Thoracic aorta (tissue), 2 donors: ENCODE measurements at regions not wholly inside any gene's neighbourhood (a gene's known extent, or its start where the extent isn't known, plus 50 kb on each side); places are given as distances from the start of the nearest gene placed in this dataset.

Experiments used
- ATAC-seq: fragments of 150-250 bp; one replicate; pipeline ENCODE4 v1.8.0; 2017; ENCODE audit warnings: low read depth; ENCODE audit not compliant: insufficient number of reproducible peaks, low FRiP score
- DNase-seq: peaks from one replicate; pipeline ENCODE4 v3.0.0-alpha.2; 2020; ENCODE audit warnings: low spot score
- H3K27ac ChIP-seq, 2 donors: fragments of 200-600 bp; sonication (generic); 1 replicate in 1 of 2; 2 replicates in 1 of 2; pipeline ENCODE4 v1.5.1; 2016; ENCODE audit warnings: mild to moderate bottlenecking in 2 of 2, moderate library complexity in 2 of 2
- H3K27me3 ChIP-seq: fragments of 200-600 bp; sonication (generic); replicated peaks from 2 replicates; pipeline ENCODE4 v1.6.0; 2016; ENCODE audit warnings: mild to moderate bottlenecking; ENCODE audit not compliant: insufficient read depth
- H3K36me3 ChIP-seq: fragments of 200-600 bp; sonication (generic); one replicate; pipeline ENCODE4 v1.5.1; 2016
- H3K4me1 ChIP-seq, 2 donors: fragments of 200-600 bp; sonication (generic); 1 replicate in 1 of 2; 2 replicates in 1 of 2; pipeline versions ENCODE4 v1.5.1 to v1.6.0; 2016; ENCODE audit warnings: low read depth in 2 of 2, mild to moderate bottlenecking in 1 of 2; ENCODE audit not compliant: control insufficient read depth in 1 of 2
- H3K4me3 ChIP-seq: fragments of 200-600 bp; sonication (generic); 2 replicates; pipeline ENCODE4 v1.5.1; 2016; ENCODE audit warnings: mild to moderate bottlenecking
- H3K9me3 ChIP-seq: fragments of 200-600 bp; sonication (generic); 2 replicates; pipeline ENCODE4 v1.5.1; 2016
- TF ChIP-seq, protein P1 (sequence below): fragments of 200-600 bp; sonication (generic); IDR thresholded peaks from one replicate; pipeline ENCODE4 v1.5.1; 2019; ENCODE audit warnings: antibody characterized with exemption

GRCh38 chr6:93549868-93550267 is 130.5 kb upstream of the EPHA7 start:
- Histone ChIP-seq H3K27me3 (no peaks in the 10 kb centered on the region), H3K4me1 (no peaks in the 10 kb centered on the region), H3K9me3 (peaks cover 2% of the 10 kb centered on the region), H3K4me3 (no peak overlapping the region), H3K36me3 (no peaks in the 10 kb centered on the region), H3K27ac (no peak overlapping the region)
- TF ChIP-seq, protein P1, sequence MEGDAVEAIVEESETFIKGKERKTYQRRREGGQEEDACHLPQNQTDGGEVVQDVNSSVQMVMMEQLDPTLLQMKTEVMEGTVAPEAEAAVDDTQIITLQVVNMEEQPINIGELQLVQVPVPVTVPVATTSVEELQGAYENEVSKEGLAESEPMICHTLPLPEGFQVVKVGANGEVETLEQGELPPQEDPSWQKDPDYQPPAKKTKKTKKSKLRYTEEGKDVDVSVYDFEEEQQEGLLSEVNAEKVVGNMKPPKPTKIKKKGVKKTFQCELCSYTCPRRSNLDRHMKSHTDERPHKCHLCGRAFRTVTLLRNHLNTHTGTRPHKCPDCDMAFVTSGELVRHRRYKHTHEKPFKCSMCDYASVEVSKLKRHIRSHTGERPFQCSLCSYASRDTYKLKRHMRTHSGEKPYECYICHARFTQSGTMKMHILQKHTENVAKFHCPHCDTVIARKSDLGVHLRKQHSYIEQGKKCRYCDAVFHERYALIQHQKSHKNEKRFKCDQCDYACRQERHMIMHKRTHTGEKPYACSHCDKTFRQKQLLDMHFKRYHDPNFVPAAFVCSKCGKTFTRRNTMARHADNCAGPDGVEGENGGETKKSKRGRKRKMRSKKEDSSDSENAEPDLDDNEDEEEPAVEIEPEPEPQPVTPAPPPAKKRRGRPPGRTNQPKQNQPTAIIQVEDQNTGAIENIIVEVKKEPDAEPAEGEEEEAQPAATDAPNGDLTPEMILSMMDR = no peak
- ATAC-seq (no peak), DNase-seq (no peak)

GRCh38 chr6:93524671-93525451 is 105.5 kb upstream of the EPHA7 start:
- Histone ChIP-seq H3K9me3 (no peaks in the 10 kb centered on the region), H3K36me3 (no peaks in the 10 kb centered on the region), H3K27ac (no peak overlapping the region), H3K4me1 (no peaks in the 10 kb centered on the region), H3K27me3 (no peaks in the 10 kb centered on the region), H3K4me3 (no peak overlapping the region)
- DNase-seq (no peak), ATAC-seq (no peak)
- TF ChIP-seq, protein P1 = no peak

GRCh38 chr6:93523365-93523764 is 104.0 kb upstream of the EPHA7 start:
- H3K4me1 ChIP-seq = no peaks in the 10 kb centered on the region
- no peak for ATAC-seq
- no peaks in the 10 kb centered on the region for H3K27me3 ChIP-seq
- H3K9me3 ChIP-seq = no peaks in the 10 kb centered on the region
- H3K36me3 ChIP-seq = no peaks in the 10 kb centered on the region
- TF ChIP-seq, protein P1 = no peak
- H3K27ac ChIP-seq = no peak overlapping the region
- DNase-seq = no peak
- H3K4me3 ChIP-seq = no peak overlapping the region

DNA sequence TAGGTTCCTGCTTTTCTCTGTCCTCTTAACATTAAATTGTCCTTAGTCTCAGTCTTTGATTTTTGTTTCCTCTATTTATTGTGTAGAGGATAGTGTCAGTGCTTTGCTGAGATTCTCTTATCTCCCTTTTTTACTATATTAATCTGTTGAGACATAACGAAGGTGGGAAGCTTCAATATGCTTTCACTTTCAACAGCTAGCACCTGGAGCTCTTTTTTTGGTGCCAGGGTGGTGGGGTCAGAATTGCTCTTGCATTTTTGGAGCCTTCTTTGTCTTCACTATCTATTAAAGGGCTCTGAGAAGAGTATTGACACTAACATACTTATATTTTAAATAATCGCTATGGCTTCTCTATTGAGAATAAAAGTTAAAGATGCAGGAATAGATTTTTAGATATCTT is 97.1 kb upstream of the EPHA7 start:
- H3K27ac ChIP-seq = no peak overlapping the region

GRCh38 chr6:93515736-93516135 is 96.4 kb upstream of the EPHA7 start:
- no peak overlapping the region for H3K4me3 ChIP-seq
- no peak overlapping the region for H3K27ac ChIP-seq
- no peak for ATAC-seq

More for the DNA sequence above, 97.1 kb upstream of the EPHA7 start:
- no peak for DNase-seq
- H3K27me3 ChIP-seq = no peaks in the 10 kb centered on the region
- TF ChIP-seq, protein P1 = no peak
- no peak for ATAC-seq
- no peaks in the 10 kb centered on the region for H3K9me3 ChIP-seq
- H3K36me3 ChIP-seq = no peaks in the 10 kb centered on the region
- no peaks in the 10 kb centered on the region for H3K4me1 ChIP-seq
- H3K4me3 ChIP-seq = no peak overlapping the region

More at GRCh38 chr6:93515736-93516135, 96.4 kb upstream of the EPHA7 start:
- TF ChIP-seq, protein P1 = no peak
- DNase-seq = no peak
- no peaks in the 10 kb centered on the region for H3K9me3 ChIP-seq
- no peaks in the 10 kb centered on the region for H3K36me3 ChIP-seq
- H3K27me3 ChIP-seq = no peaks in the 10 kb centered on the region
- H3K4me1 ChIP-seq = no peaks in the 10 kb centered on the region
